Erythroblast (primary cell): ENCODE measurements at regions not wholly inside any gene's neighbourhood (a gene's known extent, or its start where the extent isn't known, plus 50 kb on each side); places are given as distances from the start of the nearest gene placed in this dataset.

Experiments used
- DNase-seq, 2 experiments: peaks; one replicate each; lab custom pipeline; 2025; lab: John Stamatoyannopoulos, UW
- GATA1 ChIP-seq: IDR thresholded peaks from 2 replicates; pipeline ENCODE4 v1.6.1; 2011; ENCODE audit warnings: low read depth, mild to moderate bottlenecking, control low read depth, low read length, moderate library complexity
- POLR2A ChIP-seq: IDR thresholded peaks from 2 replicates; pipeline ENCODE4 v1.6.1; 2011; ENCODE audit warnings: mild to moderate bottlenecking, low read length

GRCh38 chr10:108904163-108904838, 1019.0 kb downstream of the XPNPEP1 start:
- no peak for TF ChIP-seq GATA1
- no peak for TF ChIP-seq POLR2A
- DNase-seq, result no peak

- TF ChIP-seq POLR2A (no peak), GATA1 (no peak)
- no peak for DNase-seq
These were observed 1020.6 kb downstream of the XPNPEP1 start for GRCh38 chr10:108902619-108903285.

- no peak for TF ChIP-seq POLR2A
- no peak for TF ChIP-seq GATA1
- DNase-seq, result no peak
These were observed 1021.3 kb downstream of the XPNPEP1 start for GRCh38 chr10:108901781-108902618.

- no peak for DNase-seq
- no peak for TF ChIP-seq POLR2A
- no peak for TF ChIP-seq GATA1
These were observed 1023.6 kb downstream of the XPNPEP1 start for GRCh38 chr10:108899670-108900069.

- DNase-seq, result no peak
- TF ChIP-seq POLR2A (no peak), GATA1 (no peak)
These were observed 1028.7 kb downstream of the XPNPEP1 start for GRCh38 chr10:108894402-108895301.

GRCh38 chr10:108877095-108877561, 1046.2 kb downstream of the XPNPEP1 start:
- DNase-seq, result no peak

GRCh38 chr10:108872854-108873253, 1050.5 kb downstream of the XPNPEP1 start:
- no peak for TF ChIP-seq GATA1
- no peak for TF ChIP-seq POLR2A

More at GRCh38 chr10:108877095-108877561, 1046.2 kb downstream of the XPNPEP1 start:
- no peak for TF ChIP-seq POLR2A
- no peak for TF ChIP-seq GATA1

GRCh38 chr10:108868881-108869280, 1054.4 kb downstream of the XPNPEP1 start:
- TF ChIP-seq GATA1 (no peak), POLR2A (no peak)
- no peak for DNase-seq

More at GRCh38 chr10:108872854-108873253, 1050.5 kb downstream of the XPNPEP1 start:
- no peak for DNase-seq

- TF ChIP-seq GATA1 (no peak), POLR2A (no peak)
These were observed 1060.5 kb downstream of the XPNPEP1 start for GRCh38 chr10:108862676-108863350.

GRCh38 chr10:108861181-108861754, 1062.0 kb downstream of the XPNPEP1 start:
- TF ChIP-seq GATA1, result no peak
- TF ChIP-seq POLR2A, result no peak
- no peak for DNase-seq

More at GRCh38 chr10:108862676-108863350, 1060.5 kb downstream of the XPNPEP1 start:
- no peak for DNase-seq

GRCh38 chr10:108852211-108852610, 1071.1 kb downstream of the XPNPEP1 start:
- DNase-seq, result no peak
- TF ChIP-seq POLR2A (no peak), GATA1 (no peak)

- DNase-seq, result no peak
- TF ChIP-seq GATA1 (no peak), POLR2A (no peak)
These were observed 1073.0 kb downstream of the XPNPEP1 start for GRCh38 chr10:108850138-108850854.
